ENCODE measurements at regions not wholly inside any gene's neighbourhood (a gene's known extent, or its start where the extent isn't known, plus 50 kb on each side); places are given as distances from the start of the nearest gene placed in this dataset.

GRCh38 chrX:22691966-22692565 is 307.7 kb upstream of the DDX53 start:
- Histone ChIP-seq H3K4me2 (ENCODE audit: insufficient read depth, low read length) (no peak overlapping the region), H3K36me3 (ENCODE audit: control insufficient read depth in 2 of 2, extremely low read depth in 1 of 2, insufficient read depth in 2 of 2, low read length in 2 of 2) (no peaks in the 10 kb centered on the region), H3K27me3 (ENCODE audit: control insufficient read depth in 2 of 2, insufficient read depth in 2 of 2, low read length in 2 of 2) (no peaks in the 10 kb centered on the region), H3K27ac (ENCODE audit: insufficient read depth, low read depth, low read length) (no peak overlapping the region), H4K20me1 (replicated peaks; ENCODE audit: control insufficient read depth, extremely low read depth, insufficient read depth, low read length) (no peaks in the 10 kb centered on the region), H3K9me3 (replicated peaks; ENCODE audit: control insufficient read depth, insufficient read depth, low read length) (no peaks in the 10 kb centered on the region), H3K9ac (replicated peaks; ENCODE audit: extremely low read depth, insufficient read depth, low read length) (no peak overlapping the region), H3K4me3 (replicated peaks in 1 of 3; ENCODE audit: insufficient read depth in 1 of 3, low read depth in 1 of 3, low read length in 3 of 3) (no peak overlapping the region), H3K79me2 (ENCODE audit: control insufficient read depth, insufficient read depth, low read length) (no peaks in the 10 kb centered on the region), H2AFZ (ENCODE audit: low read depth, low read length) (no peak overlapping the region), H3K4me1 (ENCODE audit: control insufficient read depth, extremely low read depth, insufficient read depth, low read length) (no peaks in the 10 kb centered on the region), H3K9me1 (replicated peaks; ENCODE audit: control insufficient read depth, extremely low read depth, insufficient read depth, low read length) (no peaks in the 10 kb centered on the region)
- DNase-seq (ENCODE audit: low read depth, low spot score) (peak; percentile 36), FAIRE-seq (no peak)
- dilution Hi-C loops (cut with MboI; ENCODE audit: extremely low pct_ligation_motif_present, low sequenced_read_pairs) = no loop called here
- TF ChIP-seq MYC (IDR thresholded peaks at IDR 0.05; ENCODE audit: low read depth, low read length) = no peak
- TF ChIP-seq JUN (IDR thresholded peaks at IDR 0.05; ENCODE audit: borderline replicate concordance, insufficient read depth, insufficient read length, low read depth) = no peak
- no peak for TF ChIP-seq POLR2AphosphoS5 (IDR thresholded peaks at IDR 0.05; ENCODE audit: insufficient read depth, low read depth, low read length)
- TF ChIP-seq POLR2A (IDR thresholded peaks at IDR 0.05; ENCODE audit: low read depth, low read length) = no peak
- no peak for TF ChIP-seq EZH2 (IDR thresholded peaks at IDR 0.05; ENCODE audit: borderline replicate concordance, low read depth, low read length, severe bottlenecking)
- TF ChIP-seq FOS (IDR thresholded peaks at IDR 0.05; ENCODE audit: borderline replicate concordance, insufficient read depth, low read length) = no peak
- TF ChIP-seq, protein P1, sequence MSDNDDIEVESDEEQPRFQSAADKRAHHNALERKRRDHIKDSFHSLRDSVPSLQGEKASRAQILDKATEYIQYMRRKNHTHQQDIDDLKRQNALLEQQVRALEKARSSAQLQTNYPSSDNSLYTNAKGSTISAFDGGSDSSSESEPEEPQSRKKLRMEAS (IDR thresholded peaks at IDR 0.05; ENCODE audit: insufficient read depth, insufficient read length) = no peak
- TF ChIP-seq GATA2 (IDR thresholded peaks at IDR 0.05; ENCODE audit: insufficient read depth, insufficient read length, low read depth, low read length) = no peak
- TF ChIP-seq, protein P2, sequence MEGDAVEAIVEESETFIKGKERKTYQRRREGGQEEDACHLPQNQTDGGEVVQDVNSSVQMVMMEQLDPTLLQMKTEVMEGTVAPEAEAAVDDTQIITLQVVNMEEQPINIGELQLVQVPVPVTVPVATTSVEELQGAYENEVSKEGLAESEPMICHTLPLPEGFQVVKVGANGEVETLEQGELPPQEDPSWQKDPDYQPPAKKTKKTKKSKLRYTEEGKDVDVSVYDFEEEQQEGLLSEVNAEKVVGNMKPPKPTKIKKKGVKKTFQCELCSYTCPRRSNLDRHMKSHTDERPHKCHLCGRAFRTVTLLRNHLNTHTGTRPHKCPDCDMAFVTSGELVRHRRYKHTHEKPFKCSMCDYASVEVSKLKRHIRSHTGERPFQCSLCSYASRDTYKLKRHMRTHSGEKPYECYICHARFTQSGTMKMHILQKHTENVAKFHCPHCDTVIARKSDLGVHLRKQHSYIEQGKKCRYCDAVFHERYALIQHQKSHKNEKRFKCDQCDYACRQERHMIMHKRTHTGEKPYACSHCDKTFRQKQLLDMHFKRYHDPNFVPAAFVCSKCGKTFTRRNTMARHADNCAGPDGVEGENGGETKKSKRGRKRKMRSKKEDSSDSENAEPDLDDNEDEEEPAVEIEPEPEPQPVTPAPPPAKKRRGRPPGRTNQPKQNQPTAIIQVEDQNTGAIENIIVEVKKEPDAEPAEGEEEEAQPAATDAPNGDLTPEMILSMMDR (IDR thresholded peaks at IDR 0.05; ENCODE audit: extremely low read depth in 1 of 2, insufficient read depth in 1 of 2, low read depth in 1 of 2, low read length in 2 of 2) = no peak
- no TSS peak for BruUV-seq (replicated peaks)
- intact Hi-C loops (cut with micrococcal nuclease) = no loop called here
- CTCF ChIA-PET = no interaction called here
- POLR2A ChIA-PET = no interaction called here
